ENCODE measurements at regions not wholly inside any gene's neighbourhood (a gene's known extent, or its start where the extent isn't known, plus 50 kb on each side); places are given as distances from the start of the nearest gene placed in this dataset.
"Not testable (repeated sequence)": the region's sequence is repeated elsewhere in the genome, so short reads cannot be mapped to it uniquely, and the experiment has no call there.

GRCh38 chr2:131668794-131669540, 141.3 kb downstream of the CCDC74A start:
- Mint-ChIP-seq H3K4me1 (peaks cover 0 to 16% (median 8%) of the 10 kb centered on the region in 3 donors), H3K9me3 (peaks cover 0 to 13% (median 5%) of the 10 kb centered on the region in 7 donors), H3K27me3 (peaks cover 15 to 33% (median 20%) of the 10 kb centered on the region in 3 donors), H3K27ac (peak overlapping the region in 1 of 6 donors; percentile 12)
- not testable (repeated sequence) for H3K36me3 Mint-ChIP-seq; H3K4me3 Mint-ChIP-seq; DNase-seq; ATAC-seq (ENCODE audit: low read depth in 2 of 2)

- DNase-seq; H3K36me3 Mint-ChIP-seq; H3K27ac Mint-ChIP-seq; ATAC-seq (ENCODE audit: low read depth in 2 of 2): not testable (repeated sequence)
- Mint-ChIP-seq H3K4me3 (peak overlapping the region in 4 of 8 donors; percentile 10 to 88 (median 66)), H3K27me3 (peaks cover 16 to 48% (median 29%) of the 10 kb centered on the region in 3 donors), H3K4me1 (peaks cover 0 to 21% (median 16%) of the 10 kb centered on the region in 3 donors), H3K9me3 (peaks cover 0 to 13% (median 5%) of the 10 kb centered on the region in 7 donors)
Observed at GRCh38 chr2:131671841-131672470, 144.3 kb downstream of the CCDC74A start.

- Mint-ChIP-seq H3K9me3 (peaks cover 0 to 13% (median 5%) of the 10 kb centered on the region in 7 donors), H3K27me3 (peaks cover 16 to 56% (median 32%) of the 10 kb centered on the region in 3 donors), H3K4me3 (peak overlapping the region in 7 of 8 donors; percentile 51 to 88 (median 66)), H3K4me1 (peaks cover 0 to 21% (median 16%) of the 10 kb centered on the region in 3 donors)
- ATAC-seq (ENCODE audit: low read depth in 2 of 2) (peak; percentile 89 to 90), DNase-seq (peak; percentile 65)
- H3K27ac Mint-ChIP-seq, H3K36me3 Mint-ChIP-seq: not testable (repeated sequence)
Observed at GRCh38 chr2:131672471-131673399, 145.0 kb downstream of the CCDC74A start.

- ATAC-seq (ENCODE audit: low read depth in 2 of 2) (peak; percentile 72 to 74), DNase-seq (peak; percentile 58)
- H3K4me1 Mint-ChIP-seq = peaks cover 0 to 21% (median 16%) of the 10 kb centered on the region in 3 donors
- H3K27me3 Mint-ChIP-seq = peaks cover 12 to 56% (median 32%) of the 10 kb centered on the region in 3 donors
- peaks cover 0 to 8% (median 2%) of the 10 kb centered on the region in 7 donors for H3K9me3 Mint-ChIP-seq
- H3K36me3 Mint-ChIP-seq = no peaks in the 10 kb centered on the region
- H3K4me3 Mint-ChIP-seq = peak overlapping the region; percentile 51 to 88 (median 67)
- H3K27ac Mint-ChIP-seq = no peak overlapping the region
Observed at GRCh38 chr2:131673400-131674173, 145.9 kb downstream of the CCDC74A start.

- Mint-ChIP-seq H3K4me1 (peaks cover 0 to 21% (median 16%) of the 10 kb centered on the region in 3 donors), H3K9me3 (peaks cover 0 to 3% (median 0%) of the 10 kb centered on the region in 7 donors), H3K27me3 (peaks cover 12 to 55% (median 32%) of the 10 kb centered on the region in 3 donors), H3K27ac (no peak overlapping the region), H3K36me3 (no peaks in the 10 kb centered on the region), H3K4me3 (peak overlapping the region; percentile 1 to 88 (median 66))
- DNase-seq (no peak), ATAC-seq (ENCODE audit: low read depth in 2 of 2) (no peak)
Observed at GRCh38 chr2:131674174-131674507, 146.5 kb downstream of the CCDC74A start.

- DNase-seq; H3K36me3 Mint-ChIP-seq; H3K9me3 Mint-ChIP-seq; ATAC-seq (ENCODE audit: low read depth in 2 of 2): not testable (repeated sequence)
- Mint-ChIP-seq H3K4me3 (peak overlapping the region; percentile 65 to 97 (median 91)), H3K4me1 (peaks cover 3 to 37% (median 24%) of the 10 kb centered on the region in 3 donors), H3K27me3 (peaks cover 0 to 11% (median 6%) of the 10 kb centered on the region in 3 donors), H3K27ac (peak overlapping the region in 3 of 6 donors; percentile 13 to 81 (median 65))
Observed at GRCh38 chr2:131681611-131682121, 154.0 kb downstream of the CCDC74A start.

- H3K27ac Mint-ChIP-seq = peak overlapping the region in 4 of 6 donors; percentile 49 to 95 (median 84)
- no peaks in the 10 kb centered on the region for H3K9me3 Mint-ChIP-seq
- H3K27me3 Mint-ChIP-seq = peaks cover 0 to 4% (median 0%) of the 10 kb centered on the region in 3 donors
- DNase-seq = peak; percentile 67
- peaks cover 3 to 37% (median 24%) of the 10 kb centered on the region in 3 donors for H3K4me1 Mint-ChIP-seq
- H3K36me3 Mint-ChIP-seq = no peaks in the 10 kb centered on the region
- peak overlapping the region; percentile 79 to 97 (median 91) for H3K4me3 Mint-ChIP-seq
- ATAC-seq (ENCODE audit: low read depth in 2 of 2) = peak; percentile 94 to 96
Observed at GRCh38 chr2:131682122-131682944, 154.6 kb downstream of the CCDC74A start.

GRCh38 chr2:131682945-131683330, 155.2 kb downstream of the CCDC74A start:
- ATAC-seq (ENCODE audit: low read depth in 2 of 2) (peak; percentile 30 to 49), DNase-seq (peak; percentile 2)
- Mint-ChIP-seq H3K4me1 (peaks cover 3 to 37% (median 24%) of the 10 kb centered on the region in 3 donors), H3K4me3 (peak overlapping the region; percentile 79 to 97 (median 91))
- H3K27me3 Mint-ChIP-seq, H3K9me3 Mint-ChIP-seq, H3K36me3 Mint-ChIP-seq, H3K27ac Mint-ChIP-seq: not testable (repeated sequence)

- not testable (repeated sequence) for ATAC-seq (ENCODE audit: low read depth in 2 of 2); H3K27me3 Mint-ChIP-seq; DNase-seq; H3K9me3 Mint-ChIP-seq; H3K36me3 Mint-ChIP-seq
- Mint-ChIP-seq H3K27ac (peak overlapping the region in 1 of 6 donors; percentile 1), H3K4me1 (peaks cover 3 to 37% (median 24%) of the 10 kb centered on the region in 3 donors), H3K4me3 (peak overlapping the region in 2 of 8 donors; percentile 79 to 97)
Observed at GRCh38 chr2:131684631-131685316, 157.1 kb downstream of the CCDC74A start.

- Mint-ChIP-seq H3K36me3 (peaks cover 7 to 17% of the 10 kb centered on the region in 2 donors), H3K4me3 (peak overlapping the region in 1 of 8 donors; percentile 36), H3K4me1 (peaks cover under 1 to 46% (median 17%) of the 10 kb centered on the region in 3 donors)
- DNase-seq; ATAC-seq (ENCODE audit: low read depth in 2 of 2); H3K27me3 Mint-ChIP-seq; H3K27ac Mint-ChIP-seq; H3K9me3 Mint-ChIP-seq: not testable (repeated sequence)
Observed at GRCh38 chr2:131686164-131686893, 158.6 kb downstream of the CCDC74A start.
